ENCODE measurements at regions not wholly inside any gene's neighbourhood (a gene's known extent, or its start where the extent isn't known, plus 50 kb on each side); places are given as distances from the start of the nearest gene placed in this dataset.

DNA sequence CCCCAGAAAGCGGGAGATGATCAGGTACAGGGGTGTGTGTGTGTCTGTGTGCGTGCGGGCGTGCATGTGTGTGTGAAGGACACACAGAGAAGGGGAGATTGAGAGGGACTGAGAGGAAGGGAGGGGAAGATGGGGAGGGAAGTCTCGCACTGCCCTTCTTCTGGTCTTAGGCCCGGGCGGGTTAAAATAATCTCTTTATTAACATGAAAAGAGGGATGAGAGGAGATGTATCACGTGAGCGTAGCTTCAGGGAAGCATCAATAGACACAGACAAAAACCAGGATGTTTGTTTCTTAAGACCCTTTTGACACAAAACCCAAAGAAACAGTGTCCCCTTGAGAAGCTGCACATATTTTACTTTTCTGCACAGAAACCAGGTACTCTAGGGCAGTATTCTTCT, 347.3 kb downstream of the BRD1 start:
- H3K79me2 ChIP-seq (ENCODE audit: insufficient read depth, low read length): 0 out of 2 replicates have a peak, but pooled peaks cover 4% of the 10 kb centered on the region
- BruUV-seq (replicated peaks): no TSS peak
- ATAC-seq: no peak
- ChIA-PET CTCF (no interaction called here), RAD21 (ENCODE audit: low non-redundant PET in 1 of 2, low total read pairs in 2 of 2, uncharacterized antibody in 2 of 2, unreplicated experiment in 2 of 2) (no interaction called here), POLR2A (no interaction called here)
- H3K9me2 ChIP-seq (ENCODE audit: insufficient read depth): no peaks in the 10 kb centered on the region
- no peaks in the 10 kb centered on the region for H4K20me1 ChIP-seq (ENCODE audit: insufficient read depth)
- no peak overlapping the region for H2AFZ ChIP-seq (ENCODE audit: low read depth, low read length, poor library complexity, severe bottlenecking)
- H3K27ac ChIP-seq (ENCODE audit: low read depth, low read length): no peak overlapping the region
- H3K27me3 ChIP-seq (ENCODE audit: insufficient read depth, low read length): no peaks in the 10 kb centered on the region
- no peak for TF ChIP-seq EZH2 (IDR thresholded peaks at IDR 0.05)
- no peak for TF ChIP-seq EGR1 (IDR thresholded peaks at IDR 0.05; ENCODE audit: low read depth)
- no peak for TF ChIP-seq FOSL1 (IDR thresholded peaks at IDR 0.05; ENCODE audit: low read depth)
- TF ChIP-seq POLR2AphosphoS5 (IDR thresholded peaks at IDR 0.05; ENCODE audit: low read depth, low read length): no peak
- no peak for TF ChIP-seq SP1 (IDR thresholded peaks at IDR 0.05; ENCODE audit: low read depth)
- TF ChIP-seq RAD21 (IDR thresholded peaks at IDR 0.05; ENCODE audit: low read depth): no peak
- TF ChIP-seq SRF (IDR thresholded peaks at IDR 0.05; ENCODE audit: low read depth): no peak
- TF ChIP-seq ELF1 (IDR thresholded peaks at IDR 0.05; ENCODE audit: borderline replicate concordance, low read depth): no peak
- TF ChIP-seq, protein P1, sequence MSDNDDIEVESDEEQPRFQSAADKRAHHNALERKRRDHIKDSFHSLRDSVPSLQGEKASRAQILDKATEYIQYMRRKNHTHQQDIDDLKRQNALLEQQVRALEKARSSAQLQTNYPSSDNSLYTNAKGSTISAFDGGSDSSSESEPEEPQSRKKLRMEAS (IDR thresholded peaks at IDR 0.05): no peak
- TF ChIP-seq EZH2phosphoT487 (IDR thresholded peaks at IDR 0.05; ENCODE audit: borderline replicate concordance): no peak
- TF ChIP-seq CBX3 (IDR thresholded peaks at IDR 0.05; ENCODE audit: low read depth): no peak
- TF ChIP-seq SIN3A (IDR thresholded peaks at IDR 0.05; ENCODE audit: low read depth): no peak
- TF ChIP-seq, protein P2, sequence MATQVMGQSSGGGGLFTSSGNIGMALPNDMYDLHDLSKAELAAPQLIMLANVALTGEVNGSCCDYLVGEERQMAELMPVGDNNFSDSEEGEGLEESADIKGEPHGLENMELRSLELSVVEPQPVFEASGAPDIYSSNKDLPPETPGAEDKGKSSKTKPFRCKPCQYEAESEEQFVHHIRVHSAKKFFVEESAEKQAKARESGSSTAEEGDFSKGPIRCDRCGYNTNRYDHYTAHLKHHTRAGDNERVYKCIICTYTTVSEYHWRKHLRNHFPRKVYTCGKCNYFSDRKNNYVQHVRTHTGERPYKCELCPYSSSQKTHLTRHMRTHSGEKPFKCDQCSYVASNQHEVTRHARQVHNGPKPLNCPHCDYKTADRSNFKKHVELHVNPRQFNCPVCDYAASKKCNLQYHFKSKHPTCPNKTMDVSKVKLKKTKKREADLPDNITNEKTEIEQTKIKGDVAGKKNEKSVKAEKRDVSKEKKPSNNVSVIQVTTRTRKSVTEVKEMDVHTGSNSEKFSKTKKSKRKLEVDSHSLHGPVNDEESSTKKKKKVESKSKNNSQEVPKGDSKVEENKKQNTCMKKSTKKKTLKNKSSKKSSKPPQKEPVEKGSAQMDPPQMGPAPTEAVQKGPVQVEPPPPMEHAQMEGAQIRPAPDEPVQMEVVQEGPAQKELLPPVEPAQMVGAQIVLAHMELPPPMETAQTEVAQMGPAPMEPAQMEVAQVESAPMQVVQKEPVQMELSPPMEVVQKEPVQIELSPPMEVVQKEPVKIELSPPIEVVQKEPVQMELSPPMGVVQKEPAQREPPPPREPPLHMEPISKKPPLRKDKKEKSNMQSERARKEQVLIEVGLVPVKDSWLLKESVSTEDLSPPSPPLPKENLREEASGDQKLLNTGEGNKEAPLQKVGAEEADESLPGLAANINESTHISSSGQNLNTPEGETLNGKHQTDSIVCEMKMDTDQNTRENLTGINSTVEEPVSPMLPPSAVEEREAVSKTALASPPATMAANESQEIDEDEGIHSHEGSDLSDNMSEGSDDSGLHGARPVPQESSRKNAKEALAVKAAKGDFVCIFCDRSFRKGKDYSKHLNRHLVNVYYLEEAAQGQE (IDR thresholded peaks at IDR 0.05; ENCODE audit: low read depth): no peak
- no peak for TF ChIP-seq JUND (IDR thresholded peaks at IDR 0.05)
- no peak for TF ChIP-seq ZFX (IDR thresholded peaks at IDR 0.05)
- intact Hi-C loops (cut with micrococcal nuclease): no loop called here
- DNase-seq (ENCODE audit: low read depth, low spot score): no peak
- no peak overlapping the region for H3K4me2 ChIP-seq (ENCODE audit: low read length)
- no peak overlapping the region for H3K9ac ChIP-seq (ENCODE audit: low read length)
- no peaks in the 10 kb centered on the region for H3K9me3 ChIP-seq (ENCODE audit: control insufficient read depth in 1 of 2, insufficient read depth in 1 of 2, low read depth in 1 of 2, low read length in 2 of 2)
- peaks cover 0 to 10% of the 10 kb centered on the region in 2 experiments; a peak in 2 of 4 replicates for H3K4me1 ChIP-seq (ENCODE audit: control insufficient read depth in 1 of 2, insufficient read depth in 2 of 2, low read length in 2 of 2)
- H3K36me3 ChIP-seq (ENCODE audit: control insufficient read depth in 1 of 2, insufficient read depth in 2 of 2, low read length in 2 of 2): no peaks in the 10 kb centered on the region
- H3K4me3 ChIP-seq (replicated peaks in 1 of 2; ENCODE audit: low read depth in 1 of 2, low read length in 2 of 2): no peak overlapping the region
